ENCODE measurements at regions not wholly inside any gene's neighbourhood (a gene's known extent, or its start where the extent isn't known, plus 50 kb on each side); places are given as distances from the start of the nearest gene placed in this dataset.

DNA sequence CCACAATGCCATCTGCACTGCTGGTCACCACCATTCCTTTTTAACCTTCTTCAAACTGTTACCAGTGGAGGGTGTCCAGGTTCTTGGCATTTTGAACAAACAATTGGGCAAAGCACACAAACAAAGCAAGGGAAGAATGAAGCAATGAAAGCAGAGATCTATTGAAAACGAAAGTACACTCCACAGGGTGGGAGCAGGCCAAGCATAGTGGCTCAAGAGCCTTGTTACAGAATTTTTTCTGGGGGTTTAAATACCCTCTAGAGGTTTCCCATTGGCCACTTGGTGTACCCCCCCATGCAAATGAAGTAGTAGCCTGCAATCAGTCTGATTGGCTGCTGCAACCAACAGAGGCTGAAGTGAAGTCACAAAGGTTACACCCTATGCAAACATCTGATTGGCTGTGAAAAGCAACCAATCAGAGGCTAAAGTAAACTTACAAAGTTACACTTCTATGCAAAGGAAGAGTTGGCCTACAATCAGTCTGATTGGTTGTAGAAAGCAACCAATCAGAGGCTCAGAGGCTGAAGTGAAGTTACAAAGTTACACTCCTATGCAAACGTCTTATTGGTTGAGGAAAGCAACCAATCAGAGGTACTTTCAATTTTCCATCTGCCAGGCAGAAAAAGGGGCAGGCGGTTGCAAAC lies 103.2 kb upstream of the WAC start:
- TF ChIP-seq CTBP1 (IDR thresholded peaks at IDR 0.05; ENCODE audit: borderline replicate concordance), result no peak
- TF ChIP-seq, protein P1, sequence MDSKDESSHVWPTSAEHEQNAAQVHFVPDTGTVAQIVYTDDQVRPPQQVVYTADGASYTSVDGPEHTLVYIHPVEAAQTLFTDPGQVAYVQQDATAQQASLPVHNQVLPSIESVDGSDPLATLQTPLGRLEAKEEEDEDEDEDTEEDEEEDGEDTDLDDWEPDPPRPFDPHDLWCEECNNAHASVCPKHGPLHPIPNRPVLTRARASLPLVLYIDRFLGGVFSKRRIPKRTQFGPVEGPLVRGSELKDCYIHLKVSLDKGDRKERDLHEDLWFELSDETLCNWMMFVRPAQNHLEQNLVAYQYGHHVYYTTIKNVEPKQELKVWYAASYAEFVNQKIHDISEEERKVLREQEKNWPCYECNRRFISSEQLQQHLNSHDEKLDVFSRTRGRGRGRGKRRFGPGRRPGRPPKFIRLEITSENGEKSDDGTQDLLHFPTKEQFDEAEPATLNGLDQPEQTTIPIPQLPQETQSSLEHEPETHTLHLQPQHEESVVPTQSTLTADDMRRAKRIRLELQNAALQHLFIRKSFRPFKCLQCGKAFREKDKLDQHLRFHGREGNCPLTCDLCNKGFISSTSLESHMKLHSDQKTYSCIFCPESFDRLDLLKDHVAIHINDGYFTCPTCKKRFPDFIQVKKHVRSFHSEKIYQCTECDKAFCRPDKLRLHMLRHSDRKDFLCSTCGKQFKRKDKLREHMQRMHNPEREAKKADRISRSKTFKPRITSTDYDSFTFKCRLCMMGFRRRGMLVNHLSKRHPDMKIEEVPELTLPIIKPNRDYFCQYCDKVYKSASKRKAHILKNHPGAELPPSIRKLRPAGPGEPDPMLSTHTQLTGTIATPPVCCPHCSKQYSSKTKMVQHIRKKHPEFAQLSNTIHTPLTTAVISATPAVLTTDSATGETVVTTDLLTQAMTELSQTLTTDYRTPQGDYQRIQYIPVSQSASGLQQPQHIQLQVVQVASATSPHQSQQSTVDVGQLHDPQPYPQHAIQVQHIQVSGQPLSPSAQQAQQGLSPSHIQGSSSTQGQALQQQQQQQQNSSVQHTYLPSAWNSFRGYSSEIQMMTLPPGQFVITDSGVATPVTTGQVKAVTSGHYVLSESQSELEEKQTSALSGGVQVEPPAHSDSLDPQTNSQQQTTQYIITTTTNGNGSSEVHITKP (IDR thresholded peaks at IDR 0.05; ENCODE audit: partially characterized antibody), result peak; percentile 16
